Astrocyte of the spinal cord (primary cell): ENCODE measurements at regions not wholly inside any gene's neighbourhood (a gene's known extent, or its start where the extent isn't known, plus 50 kb on each side); places are given as distances from the start of the nearest gene placed in this dataset.

Experiments
- DNase-seq: peaks from one replicate; pipeline ENCODE4 v3.0.0; 2011; ENCODE audit warnings: low read depth, low spot score
- H3K4me3 ChIP-seq: 2 replicates; pipeline ENCODE4 v1.5.1; 2011; ENCODE audit warnings: low read depth, mild to moderate bottlenecking, low read length, moderate library complexity
- CTCF ChIP-seq: IDR thresholded peaks from 2 replicates; pipeline ENCODE4 v1.5.1; 2012; ENCODE audit warnings: low read depth, mild to moderate bottlenecking, low read length, inconsistent platforms
- in situ Hi-C: cut with HindIII; loops from 2 replicates; pipeline ENCODE4 v1.10.0; 2017; ENCODE audit warnings: low sequenced_read_pairs

GRCh38 chr13:74523057-74523456, 388.9 kb upstream of the KLF12 start:
- TF ChIP-seq CTCF = no peak
- no peak for DNase-seq
- in situ Hi-C loops = no loop called here
- no peak overlapping the region for H3K4me3 ChIP-seq

- in situ Hi-C loops = no loop called here
- H3K4me3 ChIP-seq = no peak overlapping the region
- TF ChIP-seq CTCF = no peak
- DNase-seq = no peak
Observed at GRCh38 chr13:74511523-74511922, 377.3 kb upstream of the KLF12 start.

- TF ChIP-seq CTCF = no peak
- DNase-seq = peak; percentile 3
- H3K4me3 ChIP-seq = no peak overlapping the region
- in situ Hi-C loops = no loop called here
Observed at GRCh38 chr13:74487091-74487722, 353.0 kb upstream of the KLF12 start.

- TF ChIP-seq CTCF = no peak
- DNase-seq = no peak
- in situ Hi-C loops = no loop called here
- H3K4me3 ChIP-seq = no peak overlapping the region
Observed at GRCh38 chr13:74485757-74486156, 351.6 kb upstream of the KLF12 start.

GRCh38 chr13:74479124-74479523, 344.9 kb upstream of the KLF12 start:
- no peak for TF ChIP-seq CTCF
- no peak overlapping the region for H3K4me3 ChIP-seq
- DNase-seq = no peak
- in situ Hi-C loops = no loop called here

- no peak for TF ChIP-seq CTCF
- no peak overlapping the region for H3K4me3 ChIP-seq
- in situ Hi-C loops = no loop called here
- no peak for DNase-seq
Observed at GRCh38 chr13:74476788-74477187, 342.6 kb upstream of the KLF12 start.

- DNase-seq = no peak
- in situ Hi-C loops = no loop called here
- H3K4me3 ChIP-seq = no peak overlapping the region
- TF ChIP-seq CTCF = no peak
Observed at GRCh38 chr13:74476365-74476764, 342.2 kb upstream of the KLF12 start.
